Lower lobe of right lung (tissue), 2 donors: ENCODE measurements at regions not wholly inside any gene's neighbourhood (a gene's known extent, or its start where the extent isn't known, plus 50 kb on each side); places are given as distances from the start of the nearest gene placed in this dataset.

Experiments
- ATAC-seq, 2 donors: fragments of 200-7000 bp; cut with Tn5 transposase; one replicate each; pipeline ENCODE4 v1.9.1; 2020 to 2022; ENCODE audit warnings: mild to moderate bottlenecking in 2 of 2, moderate library complexity in 2 of 2
- DNase-seq: peaks from one replicate; pipeline ENCODE4 v3.0.0-alpha.2; 2020
- H3K27ac ChIP-seq: fragments of 200-600 bp; one replicate; pipeline ENCODE4 v1.8.0; 2022
- H3K27me3 ChIP-seq: fragments of 200-600 bp; one replicate; pipeline ENCODE4 v1.8.0; 2022; ENCODE audit warnings: low read depth
- H3K36me3 ChIP-seq: fragments of 200-600 bp; one replicate; pipeline ENCODE4 v1.8.0; 2022; ENCODE audit warnings: mild to moderate bottlenecking
- H3K4me1 ChIP-seq: fragments of 200-600 bp; one replicate; pipeline ENCODE4 v1.8.0; 2022
- H3K4me3 ChIP-seq: fragments of 200-600 bp; one replicate; pipeline ENCODE4 v1.8.0; 2022; ENCODE audit warnings: mild to moderate bottlenecking
- H3K9me3 ChIP-seq: fragments of 200-600 bp; one replicate; pipeline ENCODE4 v1.8.0; 2022
- intact Hi-C: fragments of 100-400 bp; cut with DNase I; formaldehyde crosslinking; loops from one replicate; pipeline ENCODE4 v1.11.0; 2022
- TF ChIP-seq, protein P1 (sequence below): fragments of 200-600 bp; IDR thresholded peaks from one replicate; pipeline ENCODE4 v1.8.0; 2022; ENCODE audit warnings: antibody characterized with exemption, mild to moderate bottlenecking
- donor health status: DM: no; HTN: yes; CAD: no; lungs with severe emphysema.

GRCh38 chr1:232504651-232505050 is 125.3 kb downstream of the SIPA1L2 start:
- Histone ChIP-seq H3K27ac (no peak overlapping the region), H3K36me3 (no peaks in the 10 kb centered on the region), H3K4me1 (peaks cover 11% of the 10 kb centered on the region), H3K9me3 (no peaks in the 10 kb centered on the region), H3K4me3 (no peak overlapping the region), H3K27me3 (no peaks in the 10 kb centered on the region)
- intact Hi-C loops: no loop called here
- TF ChIP-seq, protein P1, sequence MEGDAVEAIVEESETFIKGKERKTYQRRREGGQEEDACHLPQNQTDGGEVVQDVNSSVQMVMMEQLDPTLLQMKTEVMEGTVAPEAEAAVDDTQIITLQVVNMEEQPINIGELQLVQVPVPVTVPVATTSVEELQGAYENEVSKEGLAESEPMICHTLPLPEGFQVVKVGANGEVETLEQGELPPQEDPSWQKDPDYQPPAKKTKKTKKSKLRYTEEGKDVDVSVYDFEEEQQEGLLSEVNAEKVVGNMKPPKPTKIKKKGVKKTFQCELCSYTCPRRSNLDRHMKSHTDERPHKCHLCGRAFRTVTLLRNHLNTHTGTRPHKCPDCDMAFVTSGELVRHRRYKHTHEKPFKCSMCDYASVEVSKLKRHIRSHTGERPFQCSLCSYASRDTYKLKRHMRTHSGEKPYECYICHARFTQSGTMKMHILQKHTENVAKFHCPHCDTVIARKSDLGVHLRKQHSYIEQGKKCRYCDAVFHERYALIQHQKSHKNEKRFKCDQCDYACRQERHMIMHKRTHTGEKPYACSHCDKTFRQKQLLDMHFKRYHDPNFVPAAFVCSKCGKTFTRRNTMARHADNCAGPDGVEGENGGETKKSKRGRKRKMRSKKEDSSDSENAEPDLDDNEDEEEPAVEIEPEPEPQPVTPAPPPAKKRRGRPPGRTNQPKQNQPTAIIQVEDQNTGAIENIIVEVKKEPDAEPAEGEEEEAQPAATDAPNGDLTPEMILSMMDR: no peak
- no peak for ATAC-seq
- no peak for DNase-seq

- TF ChIP-seq, protein P1: no peak
- peaks cover 3% of the 10 kb centered on the region for H3K4me1 ChIP-seq
- no peaks in the 10 kb centered on the region for H3K36me3 ChIP-seq
- DNase-seq (no peak), ATAC-seq (no peak)
- no peak overlapping the region for H3K4me3 ChIP-seq
- H3K27ac ChIP-seq: no peak overlapping the region
- no peaks in the 10 kb centered on the region for H3K9me3 ChIP-seq
- intact Hi-C loops: no loop called here
- H3K27me3 ChIP-seq: no peaks in the 10 kb centered on the region
Measured at GRCh38 chr1:232503497-232503896, 126.4 kb downstream of the SIPA1L2 start.

- Histone ChIP-seq H3K9me3 (no peaks in the 10 kb centered on the region), H3K36me3 (no peaks in the 10 kb centered on the region), H3K27ac (no peak overlapping the region), H3K27me3 (no peaks in the 10 kb centered on the region), H3K4me3 (no peak overlapping the region), H3K4me1 (peaks cover 5% of the 10 kb centered on the region)
- ATAC-seq (no peak), DNase-seq (no peak)
- TF ChIP-seq, protein P1: no peak
- intact Hi-C loops: no loop called here
Measured at GRCh38 chr1:232501854-232502253, 128.1 kb downstream of the SIPA1L2 start.

- Histone ChIP-seq H3K4me3 (no peak overlapping the region), H3K36me3 (no peaks in the 10 kb centered on the region), H3K27me3 (no peaks in the 10 kb centered on the region), H3K9me3 (no peaks in the 10 kb centered on the region), H3K27ac (no peak overlapping the region), H3K4me1 (peaks cover 5% of the 10 kb centered on the region)
- no peak for ATAC-seq
- intact Hi-C loops: no loop called here
- TF ChIP-seq, protein P1: no peak
- DNase-seq: no peak
Measured at GRCh38 chr1:232499188-232499587, 130.7 kb downstream of the SIPA1L2 start.

- intact Hi-C loops: no loop called here
- TF ChIP-seq, protein P1: no peak
- ATAC-seq: no peak
Measured at GRCh38 chr1:232493869-232494268, 136.1 kb downstream of the SIPA1L2 start.

GRCh38 chr1:232489256-232489655 is 140.7 kb downstream of the SIPA1L2 start:
- Histone ChIP-seq H3K4me3 (no peak overlapping the region), H3K27ac (no peak overlapping the region), H3K27me3 (no peaks in the 10 kb centered on the region), H3K9me3 (no peaks in the 10 kb centered on the region), H3K36me3 (peaks cover 45% of the 10 kb centered on the region), H3K4me1 (no peaks in the 10 kb centered on the region)
- DNase-seq (no peak), ATAC-seq (no peak)
- TF ChIP-seq, protein P1: no peak
- intact Hi-C loops: no loop called here

More at GRCh38 chr1:232493869-232494268, 136.1 kb downstream of the SIPA1L2 start:
- peaks cover 5% of the 10 kb centered on the region for H3K4me1 ChIP-seq
- DNase-seq: no peak
- no peaks in the 10 kb centered on the region for H3K9me3 ChIP-seq
- H3K27ac ChIP-seq: no peak overlapping the region
- H3K27me3 ChIP-seq: no peaks in the 10 kb centered on the region
- no peak overlapping the region for H3K4me3 ChIP-seq
- H3K36me3 ChIP-seq: peaks cover 37% of the 10 kb centered on the region
